GM18507 (cell line): ENCODE measurements at regions not wholly inside any gene's neighbourhood (a gene's known extent, or its start where the extent isn't known, plus 50 kb on each side); places are given as distances from the start of the nearest gene placed in this dataset.
"Not testable (repeated sequence)": the region's sequence is repeated elsewhere in the genome, so short reads cannot be mapped to it uniquely, and the experiment has no call there.

Experiments used
- DNase-seq: peaks from one replicate; pipeline ENCODE4 v3.0.0; 2011; ENCODE audit warnings: low read depth; ENCODE audit not compliant: insufficient read length; ENCODE audit errors: extremely low spot score
- FAIRE-seq: peaks from 2 replicates; lab custom pipeline; 2011; peaks lifted over from hg19 to GRCh38; lab: Jason Lieb, UNC

DNA sequence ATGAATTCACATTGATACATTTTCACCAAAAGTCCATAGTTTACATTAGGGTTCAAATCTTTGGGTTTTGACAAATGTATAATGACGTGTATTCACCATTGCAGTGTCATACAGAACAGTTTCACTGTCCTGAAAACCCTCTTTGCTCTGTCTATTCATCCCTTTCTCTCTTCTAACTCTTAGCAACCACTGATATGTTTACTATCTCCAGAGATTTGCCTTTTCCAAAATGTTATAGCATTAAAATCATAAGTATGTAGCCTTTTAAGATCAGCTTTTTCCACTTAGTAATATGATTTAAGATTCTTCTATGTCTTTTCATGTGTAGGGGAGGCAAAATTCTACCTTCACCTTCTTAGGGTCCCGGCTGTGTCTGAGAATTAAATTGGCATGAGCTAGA, 203.8 kb downstream of the TPRG1 start:
- DNase-seq (no peak), FAIRE-seq (no peak)

DNA sequence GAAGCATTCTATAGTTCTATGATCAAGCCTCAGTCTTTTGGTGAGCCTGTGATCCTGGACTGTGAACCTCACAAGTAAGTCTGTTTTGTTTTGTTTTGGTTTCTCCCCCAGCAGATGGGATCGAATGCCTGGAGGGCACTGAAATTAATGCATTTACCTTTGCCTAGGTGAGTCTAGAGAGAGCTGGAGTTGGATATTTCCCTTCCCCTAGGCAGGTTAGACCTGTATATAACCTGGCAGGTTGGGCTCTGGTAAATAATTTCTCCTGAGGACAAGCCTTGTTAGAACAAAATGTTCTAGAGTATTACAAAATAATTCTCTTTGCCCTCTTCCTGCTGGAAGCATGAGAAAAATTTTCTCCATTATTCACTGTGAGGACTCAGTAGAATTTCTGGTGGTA, 211.9 kb downstream of the TPRG1 start:
- FAIRE-seq: no peak

DNA sequence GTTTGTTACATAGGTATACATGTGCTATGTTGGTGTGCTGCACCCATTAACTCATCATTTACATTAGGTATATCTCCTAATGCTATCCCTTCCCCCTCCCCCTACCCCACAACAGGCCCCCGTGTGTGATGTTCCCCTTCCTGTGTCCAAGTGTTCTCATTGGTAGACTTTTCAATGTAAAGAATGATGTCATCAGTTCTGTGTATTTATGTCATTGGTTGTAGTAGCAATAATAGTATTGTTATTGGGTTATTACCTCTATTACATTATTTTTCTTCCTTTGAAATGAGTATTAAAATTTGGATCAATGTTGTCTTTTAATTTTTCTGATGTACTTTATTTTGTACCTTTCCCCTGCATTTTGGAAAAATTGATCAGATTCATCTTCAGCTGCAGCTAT, 214.1 kb downstream of the TPRG1 start:
- DNase-seq, FAIRE-seq: not testable (repeated sequence)

More for the DNA sequence above, 211.9 kb downstream of the TPRG1 start:
- no peak for DNase-seq

DNA sequence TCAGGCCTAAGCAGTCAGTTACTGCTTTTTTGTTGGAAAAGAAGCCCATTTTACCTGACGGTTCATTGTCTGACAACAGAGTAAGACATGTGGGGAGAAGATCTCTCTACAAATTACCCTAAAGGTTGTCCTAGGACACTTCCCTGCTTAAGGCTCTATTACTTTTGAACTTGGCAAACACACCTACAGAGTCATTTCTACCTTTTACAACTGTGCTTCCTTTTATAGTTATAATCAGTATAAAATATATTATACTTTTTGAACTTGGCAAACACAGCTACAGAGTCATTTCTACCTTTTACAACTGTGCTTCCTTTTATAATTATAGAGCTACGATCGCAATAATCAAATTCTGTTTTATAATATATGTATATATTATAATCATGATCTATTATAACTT, 215.0 kb downstream of the TPRG1 start:
- FAIRE-seq: no peak

DNA sequence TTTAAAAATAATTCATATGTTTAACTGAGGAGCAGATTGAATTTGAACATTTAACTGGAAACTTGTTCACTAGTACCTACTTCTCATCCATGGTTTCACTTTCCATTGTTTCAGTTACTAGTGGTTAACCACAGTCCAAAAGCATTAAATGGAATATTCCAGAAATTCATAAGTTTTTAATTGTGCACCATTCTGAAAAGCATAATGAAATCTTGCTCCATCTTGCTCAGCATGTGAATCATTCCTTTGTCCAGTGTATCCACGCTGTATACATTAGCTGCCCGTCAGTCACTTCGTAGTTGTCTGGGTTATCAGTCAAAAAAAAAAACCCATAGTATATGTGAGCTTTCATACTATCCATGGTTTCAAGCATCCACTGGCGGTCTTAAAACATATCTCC, 217.6 kb downstream of the TPRG1 start:
- DNase-seq (no peak), FAIRE-seq (no peak)

More for the DNA sequence above, 215.0 kb downstream of the TPRG1 start:
- DNase-seq: no peak

DNA sequence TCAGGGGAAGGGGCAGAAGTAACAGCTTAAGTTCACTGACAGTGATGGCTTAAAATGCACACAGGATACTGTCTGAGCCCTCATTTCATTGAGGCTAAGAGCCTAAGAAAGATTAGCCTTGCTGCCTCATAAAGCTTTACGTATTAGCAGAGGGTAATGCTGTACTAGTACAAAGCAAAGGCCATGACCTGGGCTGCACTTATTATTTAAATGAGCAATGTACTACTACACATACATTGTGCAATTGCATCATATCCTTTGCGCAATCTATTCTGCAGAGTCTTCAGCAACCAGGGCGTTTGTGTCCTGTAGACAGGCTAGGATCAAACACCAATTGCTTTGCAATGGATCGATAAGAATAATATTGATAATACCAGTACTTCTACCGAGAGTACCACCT, 221.8 kb downstream of the TPRG1 start:
- no peak for DNase-seq
- peak; percentile 82 for FAIRE-seq

DNA sequence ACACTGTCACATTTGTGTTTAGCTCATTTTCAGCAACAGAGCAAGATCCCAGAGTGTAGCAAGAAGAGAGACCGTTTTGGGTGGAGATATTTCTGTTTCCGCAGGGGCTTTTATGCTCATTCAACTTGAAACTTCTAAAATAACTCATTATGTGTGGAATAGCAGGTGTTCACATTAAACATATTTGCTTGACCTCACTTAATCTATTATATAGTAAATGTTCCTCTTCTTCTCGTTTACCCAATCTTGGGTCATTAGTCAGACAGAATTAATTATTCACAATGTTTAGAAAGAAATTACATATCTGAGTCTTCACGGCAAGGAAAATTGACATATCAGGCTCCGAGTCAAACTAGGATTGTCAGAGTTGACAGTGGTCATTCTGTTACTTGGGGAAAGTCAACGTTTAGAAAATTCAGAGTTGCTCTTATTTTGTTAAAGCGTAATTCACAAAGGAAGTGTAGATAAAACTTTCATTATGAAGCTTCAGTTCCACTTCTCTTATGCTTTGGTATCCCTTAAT, 222.9 kb downstream of the TPRG1 start:
- peak; percentile 94 for FAIRE-seq
- DNase-seq: no peak

DNA sequence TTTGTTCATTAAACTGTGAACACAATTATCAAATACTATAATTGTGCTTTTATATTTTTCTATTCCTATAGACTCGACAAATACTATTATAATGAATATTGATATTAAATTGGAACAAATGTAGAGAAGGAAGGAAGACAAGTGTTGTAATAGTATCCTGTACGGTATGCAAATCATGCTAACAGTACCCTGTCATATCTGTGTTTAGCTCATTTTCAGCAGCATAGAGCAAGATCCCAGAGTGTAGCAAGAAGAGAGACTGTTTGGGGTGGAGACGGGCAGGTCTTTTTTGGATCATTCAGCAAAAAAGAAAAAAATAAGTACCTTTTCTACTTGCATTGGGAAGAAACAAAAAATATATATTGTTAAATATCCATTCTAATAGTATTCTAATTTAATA, 224.1 kb downstream of the TPRG1 start:
- DNase-seq: no peak
- peak; percentile 26 for FAIRE-seq

DNA sequence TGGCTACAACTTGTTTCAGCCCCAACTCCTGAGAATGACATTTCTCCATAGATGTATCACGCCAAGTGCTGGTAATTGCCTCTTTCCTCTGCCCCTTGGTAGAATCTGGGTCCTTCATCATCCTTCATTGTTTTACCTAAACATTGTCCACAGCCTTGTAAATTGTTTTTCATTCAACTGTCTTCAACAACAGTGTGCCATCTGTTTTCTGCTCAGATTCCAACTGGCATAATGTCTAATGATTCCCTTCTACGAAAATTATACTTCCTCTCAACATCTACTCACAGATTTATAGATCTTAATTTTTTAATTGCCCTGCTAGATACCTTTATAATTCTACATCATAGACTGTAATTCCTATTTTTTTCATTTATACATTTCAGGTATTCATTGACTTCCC, 226.9 kb downstream of the TPRG1 start:
- no peak for FAIRE-seq
- no peak for DNase-seq

DNA sequence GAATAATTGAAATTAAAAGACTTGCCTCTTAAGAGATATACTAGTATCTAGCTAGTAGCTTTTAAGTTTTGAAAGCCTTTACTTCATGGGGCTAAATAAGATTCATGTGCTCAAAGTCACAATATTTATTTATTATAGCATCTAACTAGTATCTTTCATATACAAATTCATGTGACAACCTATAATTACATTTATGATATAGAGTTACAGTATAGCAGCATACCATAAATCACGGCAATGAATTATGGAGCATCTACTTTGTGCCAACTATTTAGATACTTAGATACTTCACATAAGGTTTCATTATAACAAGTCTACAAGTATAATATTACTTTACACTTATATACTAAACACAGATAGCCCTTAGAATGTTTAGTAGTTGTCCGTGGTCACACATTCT, 229.4 kb downstream of the TPRG1 start:
- FAIRE-seq: no peak
- DNase-seq: no peak

DNA sequence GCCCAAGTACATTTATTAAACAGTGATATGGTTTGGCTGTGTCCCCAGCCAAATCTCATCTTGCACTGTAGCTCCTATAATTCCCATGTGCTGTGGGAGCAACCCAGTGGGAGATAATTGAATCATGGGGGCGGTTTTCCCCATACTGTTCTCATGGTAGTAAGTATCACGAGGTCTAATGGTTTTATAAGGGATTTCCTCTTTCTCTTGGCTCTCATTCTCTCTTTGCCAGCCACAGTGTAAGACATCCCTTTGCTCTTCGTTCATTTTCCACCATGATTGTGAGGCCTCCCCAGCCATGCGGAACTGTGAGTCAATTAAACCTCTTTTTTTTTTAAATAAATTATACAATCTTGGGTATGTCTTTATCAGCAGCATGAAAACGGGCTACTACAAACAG, 228.0 kb upstream of the TP63 start:
- DNase-seq (no peak), FAIRE-seq (no peak)

DNA sequence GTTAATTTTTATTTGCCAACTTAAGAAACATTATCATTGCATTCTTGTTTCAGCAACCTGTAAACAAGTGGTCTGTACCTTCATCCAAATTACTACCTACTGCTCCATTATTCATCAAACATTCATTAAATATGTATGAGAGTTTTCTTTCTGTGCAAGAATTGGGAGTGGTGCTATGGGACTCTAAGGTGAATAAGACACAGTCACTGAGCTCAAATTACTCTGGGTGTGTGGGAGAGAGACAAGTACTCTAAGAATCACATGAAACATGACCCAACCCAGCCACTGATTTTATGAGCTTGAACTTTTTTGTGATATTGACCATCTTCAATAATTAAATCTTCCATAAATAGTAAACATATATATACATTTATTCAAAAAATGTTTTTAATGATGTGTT, 227.2 kb upstream of the TP63 start:
- no peak for FAIRE-seq

DNA sequence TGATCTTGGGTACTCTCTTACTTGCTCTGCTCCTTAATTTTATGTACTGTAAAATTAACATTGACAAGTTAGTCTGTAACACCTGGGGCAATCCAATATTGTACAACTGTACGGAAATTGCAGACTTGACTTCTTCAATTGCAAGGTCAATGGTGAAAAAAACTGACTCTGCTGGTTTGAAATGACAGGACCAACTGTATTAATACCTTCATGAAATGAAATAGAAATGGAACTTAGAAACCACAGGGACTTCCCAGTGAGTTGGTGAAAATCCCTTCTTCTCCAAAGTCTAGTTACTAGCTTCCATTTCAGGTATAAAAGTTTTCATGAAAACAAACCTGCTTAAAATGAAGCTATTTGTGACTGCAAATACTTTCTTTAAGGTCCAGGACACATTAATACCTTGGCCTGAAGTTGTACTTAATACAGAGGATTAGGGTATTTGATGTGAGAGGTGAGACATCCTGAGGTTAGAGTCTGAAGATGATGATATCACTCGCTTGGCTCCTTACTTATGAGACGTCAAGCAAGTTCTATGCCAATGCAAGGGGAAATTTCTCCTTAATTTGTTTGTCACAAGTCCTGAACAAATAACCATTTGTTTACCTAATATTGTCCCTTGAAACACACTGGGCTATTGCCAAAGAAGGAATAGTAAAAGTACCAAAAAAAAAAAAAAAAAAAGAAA, 226.2 kb upstream of the TP63 start:
- DNase-seq (no peak), FAIRE-seq (peak; percentile 50)

More for the DNA sequence above, 227.2 kb upstream of the TP63 start:
- no peak for DNase-seq

DNA sequence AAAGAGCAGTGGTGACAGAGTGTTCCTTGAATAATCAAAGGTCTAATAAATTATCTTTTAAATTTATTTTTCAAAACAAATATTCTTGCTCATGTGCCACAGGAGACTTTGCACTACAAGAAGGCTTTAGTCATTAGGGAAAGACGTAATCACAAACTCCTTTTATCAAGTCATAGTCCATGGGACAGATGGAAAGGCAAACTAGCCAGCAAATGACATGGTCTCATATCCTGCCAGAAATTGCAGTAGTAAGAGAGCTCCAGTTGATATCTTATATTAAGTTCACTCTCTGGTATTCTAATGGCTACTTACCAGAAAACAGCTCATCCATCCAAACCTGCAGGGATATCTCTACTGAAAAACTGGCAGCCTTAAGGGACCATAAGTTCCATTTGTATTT, 225.0 kb upstream of the TP63 start:
- DNase-seq (no peak), FAIRE-seq (no peak)

DNA sequence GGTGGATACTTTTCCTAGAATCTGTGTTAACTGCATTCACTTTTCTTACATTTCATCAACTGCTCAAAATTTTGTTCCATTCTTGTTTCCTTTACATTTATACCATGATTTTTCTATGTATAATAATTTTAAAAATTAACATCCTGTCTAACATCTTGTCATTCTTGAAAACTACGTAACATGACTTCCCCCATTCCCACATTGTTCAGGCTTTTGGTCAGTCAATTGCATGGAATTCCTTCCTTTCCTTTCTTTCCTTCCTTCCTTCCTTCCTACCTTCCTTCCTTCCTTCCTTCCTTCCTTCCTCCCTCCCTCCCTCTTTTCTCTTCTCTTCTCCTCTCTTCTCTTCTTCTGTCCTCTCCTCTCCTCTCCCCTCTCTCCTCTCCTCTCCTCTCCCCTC, 220.7 kb upstream of the TP63 start:
- DNase-seq (no peak), FAIRE-seq (no peak)

DNA sequence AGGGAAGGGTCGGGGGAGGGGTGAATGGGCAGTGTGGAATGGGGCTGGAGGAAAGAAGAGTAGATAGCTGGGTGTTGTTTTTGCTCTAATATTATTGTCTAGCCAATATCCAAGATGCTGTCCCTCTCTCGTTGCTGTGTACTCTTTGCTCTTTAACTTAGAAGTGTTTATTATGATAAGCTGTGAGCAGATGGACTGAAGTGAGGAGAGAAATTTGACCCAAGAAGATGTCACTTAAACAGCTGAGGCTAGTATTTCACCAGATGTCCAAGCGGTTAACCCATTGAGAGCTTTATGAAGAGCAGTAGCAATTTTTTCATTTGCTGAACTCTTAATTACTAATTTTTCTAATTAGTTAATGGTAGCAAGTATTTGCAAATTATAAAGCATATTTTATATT, 212.2 kb upstream of the TP63 start:
- no peak for FAIRE-seq

DNA sequence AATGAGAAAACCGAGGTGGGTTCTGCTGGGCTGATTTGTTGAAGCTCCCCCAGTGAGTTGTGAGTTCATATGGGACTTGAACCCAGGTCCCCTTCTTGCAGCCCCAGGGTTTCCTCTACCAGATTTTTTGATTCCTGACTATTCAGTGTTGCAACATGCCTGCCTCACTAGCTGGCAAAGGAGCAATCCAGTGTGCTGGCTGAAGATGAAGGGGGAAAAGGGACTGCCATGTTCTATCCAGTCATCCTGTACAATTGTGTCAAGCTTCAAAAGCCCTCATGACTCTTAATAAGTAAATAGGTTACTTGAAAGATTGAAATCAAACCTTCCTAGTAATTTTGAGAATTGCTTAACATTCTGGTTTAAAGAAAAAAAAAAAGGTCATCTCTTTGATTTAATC, 211.5 kb upstream of the TP63 start:
- FAIRE-seq (no peak), DNase-seq (no peak)

More for the DNA sequence above, 212.2 kb upstream of the TP63 start:
- no peak for DNase-seq

DNA sequence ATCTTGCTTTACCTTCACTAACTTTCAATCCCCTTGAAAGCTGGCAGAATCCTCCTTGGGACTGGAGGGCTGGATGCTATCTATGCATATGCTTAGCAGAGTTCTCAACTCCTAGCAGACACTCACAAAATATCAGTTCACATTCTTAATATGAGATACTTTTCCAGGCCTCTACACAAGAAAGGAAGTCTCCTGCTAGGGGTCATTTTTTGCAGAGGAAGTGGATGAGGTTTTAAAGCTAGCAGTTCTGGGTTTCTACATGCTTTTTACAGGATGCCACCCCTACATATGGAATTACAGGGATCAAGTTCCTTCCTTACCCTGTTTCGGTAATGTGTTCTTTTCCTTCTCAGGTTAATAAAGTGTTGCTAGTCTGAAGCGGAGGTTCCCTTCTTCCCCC, 206.3 kb upstream of the TP63 start:
- no peak for FAIRE-seq
- no peak for DNase-seq

DNA sequence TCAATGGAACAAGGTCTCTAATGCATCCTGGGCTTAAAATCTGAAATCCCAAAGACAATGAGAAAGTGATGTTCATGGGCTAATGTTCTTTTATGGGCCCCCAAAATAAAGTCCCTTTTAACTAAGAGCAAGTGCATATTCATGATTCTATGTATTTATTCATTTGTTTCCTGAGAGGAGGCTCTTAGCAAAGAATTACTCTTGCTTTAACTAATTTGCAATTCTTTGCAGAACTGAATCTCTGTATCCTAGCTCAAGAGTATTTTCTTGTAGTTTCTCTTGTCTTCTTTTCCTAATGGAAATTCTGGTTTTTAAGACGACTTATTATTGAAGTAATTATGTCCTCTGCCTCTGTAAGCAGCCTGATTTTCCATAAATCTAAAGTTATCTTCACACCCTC, 202.2 kb upstream of the TP63 start:
- no peak for FAIRE-seq
- DNase-seq: no peak

DNA sequence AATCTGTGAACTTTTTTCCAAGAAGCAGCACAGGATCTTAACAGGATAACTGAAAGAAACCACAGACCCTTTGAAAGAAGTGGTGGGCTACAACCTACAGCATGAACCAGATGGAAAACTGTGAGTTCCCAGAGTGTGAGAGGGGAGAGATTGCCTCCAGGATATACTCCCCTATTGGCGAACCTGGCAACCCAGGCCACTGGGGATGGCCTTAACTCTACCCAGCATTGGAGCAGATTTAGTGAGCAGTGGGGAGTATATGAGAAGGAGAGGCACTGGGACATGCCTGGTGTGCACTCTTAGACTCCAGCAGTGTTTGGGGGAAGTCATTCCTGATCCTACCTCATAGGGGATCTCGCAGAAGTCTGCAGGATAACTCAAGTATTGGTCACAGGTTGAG, 201.0 kb upstream of the TP63 start:
- FAIRE-seq (no peak), DNase-seq (no peak)

DNA sequence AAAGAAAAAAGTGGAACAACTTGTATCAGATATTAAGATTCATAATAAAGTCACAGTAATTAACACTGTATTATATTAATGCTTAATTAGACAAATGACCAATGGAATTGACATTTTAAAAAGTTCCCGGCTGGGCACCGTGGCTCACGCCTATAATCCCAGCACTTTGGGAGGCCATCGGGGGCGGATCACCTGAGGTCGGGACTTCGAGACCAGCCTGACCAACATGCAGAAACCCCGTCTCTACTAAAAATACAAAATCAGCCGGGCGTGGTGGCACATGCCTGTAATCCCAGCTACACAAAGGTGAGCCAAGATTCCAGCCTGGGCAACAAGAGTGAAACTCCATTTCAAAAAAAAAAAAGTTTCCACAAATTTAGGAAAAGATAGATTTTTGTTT, 188.9 kb upstream of the TP63 start:
- FAIRE-seq, DNase-seq: not testable (repeated sequence)
